ENCODE measurements at regions not wholly inside any gene's neighbourhood (a gene's known extent, or its start where the extent isn't known, plus 50 kb on each side); places are given as distances from the start of the nearest gene placed in this dataset.
"Not testable (repeated sequence)": the region's sequence is repeated elsewhere in the genome, so short reads cannot be mapped to it uniquely, and the experiment has no call there.

GRCh38 chr5:98349990-98350365 is 423.5 kb upstream of the RGMB start:
- H3K4me1 Mint-ChIP-seq = no peaks in the 10 kb centered on the region
- peaks cover 13% of the 10 kb centered on the region for H3K9me3 Mint-ChIP-seq
- H3K27ac Mint-ChIP-seq = no peak overlapping the region
- no peaks in the 10 kb centered on the region for H3K36me3 Mint-ChIP-seq
- ATAC-seq (no peak), DNase-seq (ENCODE audit: low spot score in 2 of 2) (no peak)
- H3K4me3 Mint-ChIP-seq = no peak overlapping the region

- no peak overlapping the region for H3K27ac Mint-ChIP-seq
- H3K4me3 Mint-ChIP-seq = no peak overlapping the region
- H3K4me1 Mint-ChIP-seq = no peaks in the 10 kb centered on the region
- no peak for ATAC-seq
- peaks cover 12% of the 10 kb centered on the region for H3K9me3 Mint-ChIP-seq
- no peak for DNase-seq (ENCODE audit: low spot score in 2 of 2)
- H3K36me3 Mint-ChIP-seq = no peaks in the 10 kb centered on the region
Observed at GRCh38 chr5:98354922-98355321, 418.5 kb upstream of the RGMB start.

- ATAC-seq (peak; percentile 24), DNase-seq (ENCODE audit: low spot score in 2 of 2) (no peak)
- H3K4me1 Mint-ChIP-seq = no peaks in the 10 kb centered on the region
- no peaks in the 10 kb centered on the region for H3K36me3 Mint-ChIP-seq
- no peak overlapping the region for H3K4me3 Mint-ChIP-seq
- no peak overlapping the region for H3K27ac Mint-ChIP-seq
- peaks cover 3% of the 10 kb centered on the region for H3K9me3 Mint-ChIP-seq
Observed at GRCh38 chr5:98360548-98360947, 412.9 kb upstream of the RGMB start.

GRCh38 chr5:98363157-98363556 is 410.3 kb upstream of the RGMB start:
- DNase-seq (ENCODE audit: low spot score in 2 of 2) = no peak
- ATAC-seq = no peak
- H3K27ac Mint-ChIP-seq = no peak overlapping the region
- H3K4me3 Mint-ChIP-seq = no peak overlapping the region
- H3K4me1 Mint-ChIP-seq = no peaks in the 10 kb centered on the region
- H3K36me3 Mint-ChIP-seq = no peaks in the 10 kb centered on the region
- peaks cover under 1% of the 10 kb centered on the region for H3K9me3 Mint-ChIP-seq

- Mint-ChIP-seq H3K36me3 (no peaks in the 10 kb centered on the region), H3K4me1 (no peaks in the 10 kb centered on the region)
- ATAC-seq = no peak
Observed at GRCh38 chr5:98364549-98364948, 408.9 kb upstream of the RGMB start.

GRCh38 chr5:98365126-98365525 is 408.3 kb upstream of the RGMB start:
- ATAC-seq (no peak), DNase-seq (ENCODE audit: low spot score in 2 of 2) (no peak)
- Mint-ChIP-seq H3K27ac (no peak overlapping the region), H3K36me3 (no peaks in the 10 kb centered on the region), H3K9me3 (peaks cover 2% of the 10 kb centered on the region), H3K4me3 (no peak overlapping the region), H3K4me1 (no peaks in the 10 kb centered on the region)

More at GRCh38 chr5:98364549-98364948, 408.9 kb upstream of the RGMB start:
- no peak for DNase-seq (ENCODE audit: low spot score in 2 of 2)
- Mint-ChIP-seq H3K4me3 (no peak overlapping the region), H3K27ac (no peak overlapping the region), H3K9me3 (no peaks in the 10 kb centered on the region)

GRCh38 chr5:98368141-98368540 is 405.3 kb upstream of the RGMB start:
- Mint-ChIP-seq H3K27ac (no peak overlapping the region), H3K4me1 (no peaks in the 10 kb centered on the region), H3K9me3 (peaks cover 3% of the 10 kb centered on the region), H3K36me3 (no peaks in the 10 kb centered on the region), H3K4me3 (no peak overlapping the region)
- DNase-seq (ENCODE audit: low spot score in 2 of 2) = no peak
- ATAC-seq = no peak

GRCh38 chr5:98372351-98372750 is 401.1 kb upstream of the RGMB start:
- Mint-ChIP-seq H3K4me1 (no peaks in the 10 kb centered on the region), H3K36me3 (no peaks in the 10 kb centered on the region), H3K9me3 (peaks cover 5% of the 10 kb centered on the region), H3K27ac (no peak overlapping the region), H3K4me3 (no peak overlapping the region)
- ATAC-seq (no peak), DNase-seq (ENCODE audit: low spot score in 2 of 2) (no peak)

- H3K9me3 Mint-ChIP-seq = peaks cover 5% of the 10 kb centered on the region
- no peak overlapping the region for H3K27ac Mint-ChIP-seq
- H3K4me3 Mint-ChIP-seq = no peak overlapping the region
- H3K36me3 Mint-ChIP-seq = no peaks in the 10 kb centered on the region
- ATAC-seq = no peak
- no peak for DNase-seq (ENCODE audit: low spot score in 2 of 2)
- H3K4me1 Mint-ChIP-seq = no peaks in the 10 kb centered on the region
Observed at GRCh38 chr5:98391921-98392625, 381.4 kb upstream of the RGMB start.

- not testable (repeated sequence) for H3K27ac Mint-ChIP-seq, H3K4me3 Mint-ChIP-seq
Observed at GRCh38 chr5:98393205-98393604, 380.3 kb upstream of the RGMB start.

GRCh38 chr5:98397081-98397480 is 376.4 kb upstream of the RGMB start:
- Mint-ChIP-seq H3K27ac (no peak overlapping the region), H3K36me3 (no peaks in the 10 kb centered on the region), H3K4me3 (no peak overlapping the region), H3K4me1 (no peaks in the 10 kb centered on the region), H3K9me3 (peaks cover 5% of the 10 kb centered on the region)
- DNase-seq (ENCODE audit: low spot score in 2 of 2) (no peak), ATAC-seq (no peak)

More at GRCh38 chr5:98393205-98393604, 380.3 kb upstream of the RGMB start:
- not testable (repeated sequence) for DNase-seq (ENCODE audit: low spot score in 2 of 2); ATAC-seq; H3K36me3 Mint-ChIP-seq; H3K4me1 Mint-ChIP-seq; H3K9me3 Mint-ChIP-seq

- ATAC-seq (no peak), DNase-seq (ENCODE audit: low spot score in 2 of 2) (no peak)
- no peaks in the 10 kb centered on the region for H3K4me1 Mint-ChIP-seq
- no peaks in the 10 kb centered on the region for H3K36me3 Mint-ChIP-seq
- no peak overlapping the region for H3K27ac Mint-ChIP-seq
- peaks cover 3% of the 10 kb centered on the region for H3K9me3 Mint-ChIP-seq
- H3K4me3 Mint-ChIP-seq = no peak overlapping the region
Observed at GRCh38 chr5:98398465-98398864, 375.0 kb upstream of the RGMB start.

- Mint-ChIP-seq H3K4me3 (no peak overlapping the region), H3K27ac (no peak overlapping the region), H3K4me1 (no peaks in the 10 kb centered on the region), H3K36me3 (no peaks in the 10 kb centered on the region), H3K9me3 (peaks cover 3% of the 10 kb centered on the region)
- DNase-seq (ENCODE audit: low spot score in 2 of 2) (no peak), ATAC-seq (peak; percentile 34)
Observed at GRCh38 chr5:98401656-98402055, 371.8 kb upstream of the RGMB start.

GRCh38 chr5:98402130-98402529 is 371.3 kb upstream of the RGMB start:
- Mint-ChIP-seq H3K27ac (no peak overlapping the region), H3K9me3 (peaks cover 3% of the 10 kb centered on the region), H3K36me3 (no peaks in the 10 kb centered on the region), H3K4me3 (no peak overlapping the region), H3K4me1 (no peaks in the 10 kb centered on the region)
- no peak for DNase-seq (ENCODE audit: low spot score in 2 of 2)
- no peak for ATAC-seq

GRCh38 chr5:98403131-98403530 is 370.3 kb upstream of the RGMB start:
- Mint-ChIP-seq H3K9me3 (peaks cover 3% of the 10 kb centered on the region), H3K27ac (no peak overlapping the region), H3K36me3 (no peaks in the 10 kb centered on the region), H3K4me1 (no peaks in the 10 kb centered on the region), H3K4me3 (no peak overlapping the region)
- ATAC-seq = no peak
- no peak for DNase-seq (ENCODE audit: low spot score in 2 of 2)

GRCh38 chr5:98414938-98415337 is 358.5 kb upstream of the RGMB start:
- H3K27ac Mint-ChIP-seq = no peak overlapping the region
- H3K36me3 Mint-ChIP-seq = no peaks in the 10 kb centered on the region
- DNase-seq (ENCODE audit: low spot score in 2 of 2) (no peak), ATAC-seq (peak; percentile 11)
- H3K4me1 Mint-ChIP-seq = no peaks in the 10 kb centered on the region
- no peak overlapping the region for H3K4me3 Mint-ChIP-seq
- peaks cover 5% of the 10 kb centered on the region for H3K9me3 Mint-ChIP-seq

GRCh38 chr5:98415663-98416062 is 357.8 kb upstream of the RGMB start:
- H3K27ac Mint-ChIP-seq = no peak overlapping the region
- H3K4me1 Mint-ChIP-seq = no peaks in the 10 kb centered on the region
- H3K4me3 Mint-ChIP-seq = no peak overlapping the region
- no peaks in the 10 kb centered on the region for H3K36me3 Mint-ChIP-seq
- DNase-seq (ENCODE audit: low spot score in 2 of 2) = no peak
- H3K9me3 Mint-ChIP-seq = peaks cover 5% of the 10 kb centered on the region
- no peak for ATAC-seq

Data from stimulated activated effector memory CD8-positive, alpha-beta T cell treated with anti-CD3 and anti-CD28 coated beads, Interleukin-12 subunit alpha, Interleukin-12 subunit beta, amount 100 ng/mL, for 72 hours (primary cell).